ENCODE measurements at regions not wholly inside any gene's neighbourhood (a gene's known extent, or its start where the extent isn't known, plus 50 kb on each side); places are given as distances from the start of the nearest gene placed in this dataset.
"Not testable (repeated sequence)": the region's sequence is repeated elsewhere in the genome, so short reads cannot be mapped to it uniquely, and the experiment has no call there.

DNA sequence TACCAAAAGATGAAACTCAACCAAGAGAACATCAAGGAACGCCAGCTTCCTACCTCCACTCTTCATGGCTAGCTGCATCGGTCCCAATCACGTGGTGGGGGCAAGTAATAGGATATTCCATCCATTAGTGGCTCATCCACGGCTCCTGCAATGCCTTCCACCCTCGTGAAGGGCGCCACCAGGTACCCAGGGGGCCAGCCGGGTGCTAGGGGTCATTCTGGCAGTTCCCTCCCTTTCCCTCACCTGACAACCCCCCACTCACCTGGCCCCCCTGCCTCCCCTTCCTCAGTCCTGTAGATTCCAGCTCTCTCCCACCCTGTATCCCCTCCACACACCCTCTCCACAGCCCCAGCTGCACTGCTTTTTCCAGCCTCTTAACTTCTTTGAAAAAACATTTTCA, 161.9 kb downstream of the URI1 start:
- DNase-seq = no peak

DNA sequence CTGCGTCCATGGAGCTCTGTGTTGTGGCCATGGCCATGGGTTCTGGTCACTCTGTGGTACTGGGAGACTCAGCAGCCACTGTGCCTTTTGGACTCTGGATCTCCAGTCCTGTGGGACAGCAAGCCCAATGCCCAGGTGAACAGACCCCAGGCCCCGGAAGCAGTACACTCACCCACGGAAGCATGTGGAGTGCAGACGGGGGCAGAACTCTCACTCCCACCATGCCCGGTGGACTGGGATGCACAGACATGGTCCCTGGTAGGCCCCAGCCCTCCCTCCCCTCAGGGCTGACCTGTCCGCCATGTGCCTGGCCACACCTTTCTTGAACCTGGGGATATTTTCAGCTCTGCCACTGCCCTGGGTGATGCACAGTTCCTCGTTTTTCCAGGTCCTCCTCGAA, 163.3 kb downstream of the URI1 start:
- no peak for DNase-seq

DNA sequence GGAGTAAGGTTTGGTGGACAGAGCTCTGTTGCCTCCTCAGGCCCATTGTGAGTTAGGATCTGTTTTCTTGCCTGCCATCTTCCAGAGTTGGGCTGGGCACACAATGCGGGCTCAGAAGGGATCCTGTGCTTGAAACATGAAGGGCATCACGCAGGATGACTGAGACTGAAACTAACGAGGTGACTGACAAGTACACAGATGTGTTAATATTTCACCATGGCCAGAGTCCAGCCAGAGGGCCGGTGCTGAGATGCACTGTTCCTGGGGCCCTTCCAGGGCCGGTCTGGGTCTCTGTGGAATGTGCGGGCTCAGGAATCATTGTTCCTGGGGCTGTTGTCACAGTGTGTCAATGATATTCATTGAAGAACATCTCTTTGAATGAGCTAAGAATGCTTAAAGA, 163.7 kb downstream of the URI1 start:
- no peak for DNase-seq

DNA sequence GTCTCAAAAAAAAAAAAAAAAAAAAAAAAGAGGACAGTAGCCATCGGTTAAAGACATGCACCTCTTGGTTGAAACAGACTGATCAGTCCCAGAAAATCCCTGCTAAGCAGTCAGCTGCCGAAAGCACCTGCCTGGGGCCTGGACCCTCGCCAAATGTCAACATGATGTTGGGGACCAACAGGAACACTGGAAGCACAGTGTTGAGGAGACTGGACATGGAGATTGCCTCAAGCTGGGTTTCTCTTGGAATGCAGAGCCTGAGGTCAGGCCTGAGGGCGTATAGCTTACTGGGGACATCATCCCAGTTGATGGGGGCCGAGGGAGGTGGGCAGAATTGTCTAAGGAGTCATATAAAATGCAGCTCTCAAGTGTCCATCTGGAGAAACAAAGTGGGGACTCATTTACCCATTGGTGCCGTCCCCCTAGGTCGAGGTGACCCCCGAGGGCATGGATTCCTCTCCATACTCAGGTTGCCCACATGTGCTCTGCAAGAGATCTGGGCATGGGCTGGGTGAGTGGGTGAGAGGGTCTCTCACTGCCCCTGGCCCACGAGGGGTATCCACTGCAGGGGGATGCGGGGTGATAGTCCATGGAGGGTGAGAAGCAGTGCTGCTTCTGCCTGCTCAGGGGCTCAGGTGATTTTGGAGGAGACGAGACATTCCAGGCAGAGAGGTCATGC, 164.5 kb downstream of the URI1 start:
- no peak for DNase-seq

DNA sequence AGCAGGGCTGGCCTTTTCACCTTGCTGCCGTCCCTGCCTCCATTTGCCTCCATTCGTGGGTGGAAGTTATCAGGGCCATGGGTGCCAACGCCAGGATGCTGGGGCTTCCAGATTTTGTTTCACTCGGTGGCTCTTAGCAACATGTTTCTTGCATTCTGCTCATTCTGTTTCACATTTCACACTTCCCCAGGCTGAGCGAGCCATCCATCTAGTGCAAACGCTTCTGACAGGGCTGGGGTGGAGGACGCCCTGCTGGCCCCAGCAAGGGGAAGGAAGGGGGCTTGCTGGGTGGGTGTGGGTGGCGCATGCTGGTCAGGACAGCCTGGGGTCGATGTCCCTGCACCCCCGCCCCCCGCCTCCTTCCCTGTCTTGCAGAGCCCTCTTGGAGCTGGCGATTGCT, 165.2 kb downstream of the URI1 start:
- DNase-seq = no peak

DNA sequence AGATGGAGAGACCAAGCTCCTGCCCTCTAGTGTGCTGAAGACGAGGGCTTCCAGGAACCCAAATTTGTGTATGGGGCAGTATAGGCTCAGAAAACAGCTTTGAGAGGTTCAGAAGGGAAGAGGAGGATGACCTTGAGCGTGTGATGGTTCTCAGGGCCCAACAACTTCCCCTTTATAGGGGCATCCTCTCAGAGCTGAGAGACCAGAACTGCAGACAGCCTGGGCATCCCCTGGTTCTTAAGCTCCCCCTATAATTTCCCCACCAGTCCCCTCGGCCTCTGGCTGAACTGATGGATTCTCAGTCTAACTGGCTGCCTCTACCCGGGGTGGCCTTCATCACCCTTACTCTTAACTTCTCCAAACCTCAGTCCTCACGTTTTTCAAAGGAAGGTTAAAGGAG, 167.5 kb downstream of the URI1 start:
- no peak for DNase-seq

DNA sequence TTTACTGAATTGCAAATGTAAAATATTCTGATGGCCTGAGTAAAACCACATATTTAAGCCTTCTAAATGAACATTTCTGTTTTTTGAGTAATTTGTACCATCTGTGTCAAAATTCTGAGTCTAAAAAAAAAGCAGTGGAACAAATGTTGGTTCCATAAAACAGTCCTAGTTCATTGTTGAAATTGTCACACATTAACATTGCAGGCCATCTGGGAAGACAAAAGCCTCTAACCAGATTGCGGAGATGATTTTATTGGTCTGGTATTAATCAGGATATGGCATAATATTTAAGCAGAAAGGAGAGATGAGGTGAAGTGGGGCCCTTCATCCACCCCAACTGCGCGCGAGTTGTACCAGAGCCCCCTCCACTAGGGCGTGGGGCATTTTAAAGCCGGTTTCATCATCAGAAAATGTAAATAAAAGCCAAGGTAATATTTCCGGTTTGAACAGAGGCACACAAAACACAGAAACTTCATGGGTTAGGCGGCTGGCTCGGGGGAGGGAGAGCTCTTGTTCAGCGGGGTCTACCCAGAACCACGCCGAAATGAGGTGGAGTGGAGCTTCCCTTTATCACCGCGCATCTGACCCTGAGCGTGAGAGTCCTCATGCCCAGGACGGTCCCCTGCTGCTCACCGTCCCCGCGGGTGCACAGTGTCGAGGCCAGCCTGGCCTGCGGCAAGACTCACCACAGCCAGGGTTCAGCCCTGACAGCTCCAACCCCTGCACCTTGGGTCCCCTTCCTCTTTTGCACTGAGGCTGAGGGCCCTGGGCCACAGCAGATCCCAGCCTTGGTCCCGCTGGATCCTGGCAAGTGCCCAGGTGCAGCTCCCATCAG, 169.2 kb downstream of the URI1 start:
- no peak for DNase-seq

DNA sequence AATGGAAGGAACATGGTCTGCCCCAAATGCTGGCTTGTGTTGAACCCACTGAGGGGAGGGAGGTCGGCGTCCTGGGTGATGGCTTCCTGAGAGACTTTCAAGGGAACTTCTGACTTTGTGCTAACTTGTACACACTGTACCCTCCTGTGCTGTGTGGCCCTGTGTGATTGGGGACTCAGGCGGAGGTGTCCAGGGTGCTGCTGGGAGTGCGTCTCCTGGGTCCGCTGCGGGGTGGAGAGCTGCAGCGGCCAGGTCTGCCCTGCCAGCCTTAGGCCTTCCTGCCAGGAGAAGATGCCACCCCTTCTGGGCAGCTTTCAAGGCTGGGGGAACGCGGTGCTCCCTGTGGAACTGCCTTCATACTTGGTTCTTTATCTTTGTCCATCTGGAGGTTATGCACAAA, 170.1 kb downstream of the URI1 start:
- no peak for DNase-seq

DNA sequence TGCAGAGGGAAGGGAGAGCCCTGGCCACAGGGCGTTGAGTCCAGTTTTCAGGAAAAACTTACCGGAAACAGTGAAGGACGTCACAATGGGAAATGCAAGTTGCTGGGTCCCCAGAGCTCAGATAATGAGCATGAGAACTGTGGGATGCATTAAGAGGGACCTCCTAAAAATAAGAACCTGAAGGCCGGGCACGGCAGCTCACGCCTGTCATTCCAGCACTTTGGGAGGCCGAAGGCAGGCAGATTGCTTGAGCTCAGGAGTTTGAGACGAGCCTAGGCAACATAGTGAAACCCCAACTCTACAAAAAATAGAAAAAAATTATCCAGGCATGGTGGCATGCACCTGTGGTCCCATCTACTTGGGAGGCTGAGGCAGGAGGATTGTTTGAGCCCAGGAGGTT, 170.6 kb downstream of the URI1 start:
- no peak for DNase-seq

DNA sequence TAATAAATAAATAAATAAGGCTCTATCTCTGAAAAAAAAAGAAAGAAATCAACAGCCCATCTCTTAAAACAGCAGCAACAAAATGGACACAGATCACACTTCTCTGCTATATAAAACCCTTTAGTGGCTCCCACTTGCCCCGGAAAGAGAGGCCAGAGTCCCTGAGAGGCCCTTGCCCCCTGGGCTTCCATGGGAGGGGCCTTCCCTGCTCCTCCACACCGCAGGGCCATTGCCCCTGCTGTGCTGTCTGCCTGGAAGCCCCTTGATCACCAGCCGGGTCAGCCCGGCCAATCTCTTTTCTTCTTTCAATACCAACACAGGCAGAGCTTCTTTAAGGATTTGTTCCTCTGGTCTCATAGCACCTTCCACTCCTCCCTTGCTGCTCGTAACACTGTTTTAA, 171.1 kb downstream of the URI1 start:
- no peak for DNase-seq

DNA sequence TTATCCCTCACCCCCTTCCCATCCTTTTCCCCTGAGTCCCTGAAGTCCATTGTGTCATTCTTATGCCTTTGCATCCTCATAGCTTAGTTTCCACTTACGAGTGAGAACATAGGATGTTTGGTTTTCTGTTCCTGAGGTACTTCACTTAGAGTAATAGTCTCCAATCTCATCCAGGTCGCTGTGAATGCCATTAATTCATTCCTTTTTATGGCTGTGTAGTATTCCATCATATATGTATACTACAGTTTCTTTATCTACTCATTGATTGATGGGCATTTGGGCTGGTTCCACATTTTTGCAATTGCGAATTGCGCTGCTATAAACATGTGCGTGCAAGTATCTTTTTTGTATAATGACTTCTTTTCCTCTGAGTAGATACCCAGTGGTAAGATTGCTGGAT, 172.1 kb downstream of the URI1 start:
- not testable (repeated sequence) for DNase-seq

DNA sequence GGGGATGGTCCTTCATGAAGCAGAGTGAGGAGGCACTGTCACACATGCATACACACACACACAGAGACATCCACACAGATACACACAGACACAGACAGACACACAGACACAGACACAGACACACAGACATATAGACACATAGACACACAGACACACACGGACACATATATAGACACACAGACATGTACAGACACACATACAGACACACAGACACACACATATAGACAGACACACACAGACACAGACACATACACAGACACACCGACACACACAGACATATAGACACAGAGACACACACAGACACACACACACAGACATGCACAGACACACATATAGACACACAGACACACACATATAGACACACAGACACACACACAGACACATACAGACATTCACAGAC, 173.9 kb downstream of the URI1 start:
- DNase-seq = no peak

DNA sequence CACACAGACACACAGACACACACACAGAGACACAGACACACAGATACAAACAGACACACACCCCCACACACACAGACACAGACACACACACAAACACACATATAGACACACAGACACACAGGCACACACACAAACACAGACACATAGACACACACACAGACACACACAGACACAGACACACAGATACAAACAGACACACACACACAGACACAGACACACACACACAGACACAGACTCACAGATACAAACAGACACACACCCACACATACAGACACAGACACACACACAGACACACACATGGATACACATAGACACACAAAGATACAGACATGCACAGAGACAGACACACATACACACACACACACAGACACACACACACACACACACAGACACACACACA, 174.5 kb downstream of the URI1 start:
- no peak for DNase-seq

DNA sequence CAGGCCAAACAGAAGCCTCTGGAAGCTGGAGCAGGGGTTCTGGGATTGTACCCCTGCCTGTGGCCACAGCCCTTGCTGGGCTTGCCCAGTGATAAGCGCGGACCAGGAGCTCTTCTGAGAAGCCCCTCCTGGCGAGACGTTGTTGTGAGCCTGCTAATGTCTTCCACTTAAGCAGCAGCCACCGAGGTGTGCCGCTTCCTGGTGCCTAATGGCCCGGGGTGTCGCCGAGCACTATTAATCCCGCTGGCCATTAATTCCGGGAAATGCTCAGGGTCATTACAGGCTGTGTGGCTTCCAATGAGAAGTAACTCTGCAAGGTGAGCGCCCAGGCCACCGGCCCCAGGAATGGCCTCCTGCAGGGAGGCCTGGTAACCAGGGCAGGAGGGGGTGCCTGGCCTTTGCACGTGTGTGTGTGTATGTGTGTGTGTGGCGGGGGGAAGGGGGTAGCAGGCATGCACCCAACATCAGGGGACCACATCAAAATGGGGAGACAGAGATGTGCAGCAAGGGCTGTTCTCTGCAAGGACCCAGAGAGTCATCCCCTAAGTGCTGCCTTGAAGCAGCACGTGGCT, 175.0 kb downstream of the URI1 start:
- DNase-seq = no peak

DNA sequence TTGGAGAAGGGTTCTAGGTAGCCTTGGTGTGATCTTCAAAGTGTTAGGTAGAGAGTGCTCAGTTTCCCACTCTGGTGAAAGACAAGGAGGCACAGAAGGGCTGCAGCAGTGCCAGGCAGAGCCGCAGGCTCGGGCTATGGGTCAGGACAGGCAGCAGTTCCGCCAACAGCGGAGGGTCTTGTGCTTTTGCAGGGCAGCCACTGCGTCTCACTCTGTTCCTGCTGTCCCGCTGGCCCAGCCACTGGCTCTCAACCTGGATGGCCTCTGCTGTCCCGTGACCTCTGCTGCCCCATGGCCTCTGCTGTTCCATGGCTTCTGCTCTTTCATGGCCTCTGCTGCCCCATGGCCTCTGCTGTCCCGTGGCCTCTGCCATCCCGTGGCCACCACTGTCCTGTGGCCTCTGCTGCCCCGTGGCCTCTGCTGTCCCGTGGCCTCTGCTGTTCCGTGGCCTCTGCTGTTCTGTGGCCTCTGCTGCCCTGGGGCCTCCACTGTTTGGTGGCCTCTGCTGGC, 175.7 kb downstream of the URI1 start:
- no peak for DNase-seq

DNA sequence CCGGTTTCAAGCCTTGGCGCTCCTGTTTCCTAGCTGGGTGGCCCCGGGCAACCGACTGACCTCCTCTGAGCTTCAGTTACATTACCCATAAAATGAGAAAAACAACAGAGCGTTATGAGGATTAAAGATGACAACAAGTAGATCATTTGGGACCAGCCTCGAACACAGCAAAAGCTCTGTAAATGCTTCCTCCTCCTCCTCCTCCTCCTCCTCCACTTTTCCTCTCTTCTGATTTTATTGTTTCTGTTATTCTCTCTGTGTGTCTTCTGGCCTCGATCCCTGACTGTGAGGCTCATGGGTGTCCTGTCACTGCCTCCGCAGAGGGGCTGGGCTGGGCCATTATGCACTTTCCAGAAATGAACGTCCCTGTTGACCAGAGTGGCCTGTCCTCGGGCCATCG, 176.2 kb downstream of the URI1 start:
- no peak for DNase-seq

DNA sequence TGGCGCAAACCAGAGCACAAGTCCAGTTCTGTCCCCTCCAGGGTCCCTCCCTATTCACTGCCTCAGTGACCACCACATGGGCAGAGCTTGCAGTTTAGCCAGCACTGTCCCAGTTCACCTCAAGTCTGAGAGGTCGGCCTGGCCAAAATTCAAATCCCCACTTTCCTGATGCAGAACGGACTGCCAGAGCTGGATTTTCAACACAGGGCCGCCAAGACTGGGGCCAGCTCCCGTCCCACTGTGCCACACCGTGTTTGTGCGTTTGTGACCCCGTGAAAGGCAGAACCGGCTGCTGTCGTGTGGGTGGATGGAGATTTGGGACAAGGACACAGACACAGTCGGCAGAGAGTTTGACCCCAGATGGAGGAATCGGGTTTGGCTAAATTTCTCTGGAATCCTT, 176.7 kb downstream of the URI1 start:
- no peak for DNase-seq

DNA sequence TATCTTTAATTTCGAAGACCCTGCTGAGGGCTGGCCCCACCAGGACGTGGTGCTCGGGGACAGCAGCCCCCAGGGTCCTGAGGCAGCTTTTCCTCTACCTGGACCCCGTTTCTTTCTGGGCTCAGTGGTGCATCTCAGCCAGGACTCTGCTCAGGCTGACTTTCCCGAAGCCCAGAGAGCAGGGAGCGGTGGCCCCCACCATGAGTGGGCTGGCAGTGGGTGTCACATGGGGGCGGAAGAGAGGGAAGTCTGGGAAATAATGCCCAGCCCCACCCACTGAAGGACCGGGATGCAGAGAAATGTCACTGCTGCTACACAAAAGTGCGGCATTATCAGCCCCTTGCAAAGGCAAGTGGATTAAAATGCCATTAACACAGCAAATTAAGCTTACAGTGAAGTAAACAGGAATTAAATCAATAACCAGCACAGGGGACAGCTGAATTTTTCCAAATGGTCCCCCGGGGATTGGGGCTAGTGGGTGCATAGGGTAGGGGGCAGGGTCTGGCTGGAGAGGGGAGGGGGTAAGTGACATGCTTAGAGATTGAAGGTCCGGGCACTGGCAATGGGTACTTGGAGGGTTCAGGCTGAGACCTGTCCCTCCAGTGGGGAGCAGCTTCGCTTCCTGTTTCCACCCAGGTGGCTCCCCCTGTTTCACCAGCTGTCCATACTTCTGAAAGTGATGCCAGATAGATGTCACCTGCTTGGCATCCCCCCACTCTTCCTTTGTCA, 177.3 kb downstream of the URI1 start:
- no peak for DNase-seq

DNA sequence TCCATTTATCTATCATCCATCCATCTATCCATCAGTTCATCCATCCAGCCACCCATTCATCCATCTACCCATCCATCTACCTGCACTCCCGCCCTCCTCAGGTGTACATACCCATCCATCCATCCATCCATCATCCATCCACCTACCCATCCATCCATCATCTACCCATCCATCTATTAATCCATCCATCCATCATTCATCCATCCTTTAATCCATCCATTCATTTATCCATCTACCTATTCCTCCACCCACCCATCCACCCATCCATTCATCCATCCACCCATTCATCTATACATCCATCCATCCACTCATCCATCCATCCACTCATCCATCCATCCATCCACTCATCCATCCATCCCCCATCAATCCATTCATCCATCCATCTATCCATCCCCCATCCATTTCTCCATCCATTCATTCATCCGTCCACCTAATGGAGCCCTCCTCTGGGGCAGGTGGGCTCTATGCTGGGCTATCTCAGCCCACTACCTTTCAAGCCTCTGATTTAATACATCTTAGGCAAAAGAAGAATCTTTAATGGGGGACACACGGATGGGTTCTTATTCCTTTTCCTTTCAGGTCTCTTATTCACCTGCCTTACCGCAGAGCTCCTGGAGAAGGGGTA, 178.9 kb downstream of the URI1 start:
- DNase-seq = no peak

DNA sequence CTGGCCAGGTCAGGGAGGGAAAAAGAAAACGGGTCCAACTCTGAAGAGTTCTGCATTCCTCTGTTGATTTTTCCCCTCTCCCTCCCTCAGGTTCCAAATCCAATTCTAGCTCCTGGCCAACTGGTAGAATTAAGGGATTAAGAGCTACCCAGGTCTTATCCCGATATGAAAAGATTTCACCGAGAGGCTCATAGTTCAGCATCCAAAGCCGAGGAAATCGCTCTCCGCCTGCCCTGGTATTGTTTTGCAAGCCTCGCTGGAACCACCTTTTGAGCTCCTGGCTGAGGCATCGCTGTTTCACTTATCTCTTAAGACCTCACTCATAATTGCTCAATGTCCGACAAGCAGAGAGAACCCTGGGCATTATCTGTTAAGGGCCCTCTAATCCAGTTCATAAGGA, 180.4 kb downstream of the URI1 start:
- no peak for DNase-seq

DNA sequence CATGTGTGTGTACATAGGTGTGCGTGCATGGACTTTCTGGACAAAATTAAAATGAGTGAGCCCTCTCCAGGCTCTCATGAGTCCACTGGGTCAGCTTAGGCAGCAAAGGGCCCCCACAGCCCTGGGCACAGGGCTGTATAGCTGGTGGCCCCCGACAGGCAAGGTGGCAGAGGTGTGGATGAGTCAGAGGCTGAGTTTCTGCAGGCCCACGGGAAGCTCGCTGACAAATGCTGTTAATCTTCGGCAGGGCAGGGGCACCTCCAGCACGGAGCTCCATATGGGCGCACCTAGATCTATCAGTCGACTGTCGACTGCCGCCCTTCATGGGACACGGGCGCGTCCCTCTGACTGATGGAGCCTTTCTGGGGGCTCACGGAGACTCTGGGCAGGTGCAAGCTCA, 181.1 kb downstream of the URI1 start:
- DNase-seq = no peak

DNA sequence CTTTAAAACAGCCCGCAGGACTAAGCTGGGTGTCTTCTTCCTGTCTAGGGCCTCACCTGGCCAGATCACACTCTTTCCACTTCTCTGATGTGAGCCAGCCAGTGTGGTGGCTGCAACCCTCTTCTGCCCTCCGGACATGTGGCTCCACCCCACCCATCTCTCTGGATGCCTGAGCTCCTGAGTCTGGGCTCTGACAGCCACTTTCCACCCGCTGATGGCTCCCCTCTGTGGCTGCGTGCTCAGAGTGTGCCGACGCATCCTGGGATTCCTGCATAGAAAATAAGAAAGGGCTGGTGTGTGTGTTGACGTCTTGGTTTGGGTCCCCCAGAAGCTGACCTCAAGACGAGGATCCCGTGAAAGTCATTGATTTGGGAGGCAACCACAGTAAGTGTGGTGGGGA, 181.6 kb downstream of the URI1 start:
- no peak for DNase-seq

DNA sequence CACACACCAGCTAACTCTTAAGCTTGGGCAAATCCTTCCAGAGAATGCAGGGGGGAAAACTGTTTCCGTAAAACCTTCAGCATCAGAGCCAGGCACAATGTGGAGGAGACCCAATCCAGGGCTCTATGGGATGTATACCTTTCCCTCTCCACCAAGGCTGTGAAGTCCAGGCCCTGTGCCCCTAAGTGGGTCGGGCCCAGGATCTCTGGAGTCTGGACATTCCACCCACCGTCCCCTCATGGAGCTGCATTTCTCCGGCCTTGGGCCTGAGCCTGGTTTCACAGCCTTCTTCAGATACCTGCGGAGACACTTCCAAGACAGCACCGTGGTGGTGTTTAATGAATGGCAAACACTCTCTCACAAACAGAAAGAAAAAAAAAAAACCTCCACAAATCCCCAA, 186.2 kb downstream of the URI1 start:
- DNase-seq = no peak
